Esophagus squamous epithelium (tissue), 5 donors: ENCODE measurements at regions not wholly inside any gene's neighbourhood (a gene's known extent, or its start where the extent isn't known, plus 50 kb on each side); places are given as distances from the start of the nearest gene placed in this dataset.

Experiments
- DNase-seq: peaks from one replicate; lab custom pipeline; 2025; lab: John Stamatoyannopoulos, UW
- H3K27ac ChIP-seq, 4 donors: fragments of 200-600 bp; sonication (generic); one replicate each; pipeline ENCODE4 v1.5.1; 2016 to 2019; ENCODE audit warnings: mild to moderate bottlenecking in 1 of 4
- H3K27me3 ChIP-seq, 4 donors: fragments of 200-600 bp; sonication (generic); 1 replicate in 3 of 4; 2 replicates in 1 of 4; pipeline versions ENCODE4 v1.5.1 to v1.6.0; 2017 to 2021; ENCODE audit warnings: antibody characterized with exemption in 1 of 4
- H3K36me3 ChIP-seq, 3 donors: fragments of 200-600 bp; sonication (generic); one replicate each; pipeline ENCODE4 v1.5.1; 2016 to 2019
- H3K4me1 ChIP-seq, 3 donors: fragments of 200-600 bp; sonication (generic); one replicate each; pipeline ENCODE4 v1.5.1; 2017 to 2019
- H3K4me3 ChIP-seq, 4 donors: fragments of 200-600 bp; sonication (generic); 1 replicate in 3 of 4; 2 replicates in 1 of 4; pipeline ENCODE4 v1.5.1; 2016 to 2019; ENCODE audit warnings: mild to moderate bottlenecking in 2 of 4, moderate library complexity in 1 of 4
- H3K9me3 ChIP-seq, 3 donors: fragments of 200-600 bp; sonication (generic); one replicate each; pipeline ENCODE4 v1.5.1; 2016 to 2019
- POLR2A ChIP-seq, 4 donors: fragments of 450-650 bp; IDR thresholded peaks; one replicate each; pipeline ENCODE4 v1.6.1; 2017; ENCODE audit warnings: antibody characterized with exemption in 4 of 4, mild to moderate bottlenecking in 4 of 4, moderate library complexity in 3 of 4
- WGBS, 2 donors: methylation state at CpG; one replicate each; pipeline ENCODE4 v1.1.5; 2018; 5-methylcytosine and 5-hydroxymethylcytosine counted together
- intact Hi-C: fragments of 100-400 bp; cut with DNase I; formaldehyde crosslinking; loops from one replicate; pipeline ENCODE4 v1.15.0; 2022
- TF ChIP-seq, protein P1 (sequence below), 6 experiments: fragments of 450-650 bp in 4 of 6; fragments of 200-600 bp in 2 of 6; sonication (generic) in 2 of 6; IDR thresholded peaks; one replicate each; pipeline ENCODE4 v1.5.1; 2016 to 2019; ENCODE audit warnings: antibody characterized with exemption in 6 of 6, mild to moderate bottlenecking in 4 of 6, moderate library complexity in 4 of 6
- donor health status: DM: yes; HTN: yes; CAD: no.

- TF ChIP-seq, protein P1, sequence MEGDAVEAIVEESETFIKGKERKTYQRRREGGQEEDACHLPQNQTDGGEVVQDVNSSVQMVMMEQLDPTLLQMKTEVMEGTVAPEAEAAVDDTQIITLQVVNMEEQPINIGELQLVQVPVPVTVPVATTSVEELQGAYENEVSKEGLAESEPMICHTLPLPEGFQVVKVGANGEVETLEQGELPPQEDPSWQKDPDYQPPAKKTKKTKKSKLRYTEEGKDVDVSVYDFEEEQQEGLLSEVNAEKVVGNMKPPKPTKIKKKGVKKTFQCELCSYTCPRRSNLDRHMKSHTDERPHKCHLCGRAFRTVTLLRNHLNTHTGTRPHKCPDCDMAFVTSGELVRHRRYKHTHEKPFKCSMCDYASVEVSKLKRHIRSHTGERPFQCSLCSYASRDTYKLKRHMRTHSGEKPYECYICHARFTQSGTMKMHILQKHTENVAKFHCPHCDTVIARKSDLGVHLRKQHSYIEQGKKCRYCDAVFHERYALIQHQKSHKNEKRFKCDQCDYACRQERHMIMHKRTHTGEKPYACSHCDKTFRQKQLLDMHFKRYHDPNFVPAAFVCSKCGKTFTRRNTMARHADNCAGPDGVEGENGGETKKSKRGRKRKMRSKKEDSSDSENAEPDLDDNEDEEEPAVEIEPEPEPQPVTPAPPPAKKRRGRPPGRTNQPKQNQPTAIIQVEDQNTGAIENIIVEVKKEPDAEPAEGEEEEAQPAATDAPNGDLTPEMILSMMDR (IDR thresholded peaks at IDR 0.05), result no peak
- no peak for TF ChIP-seq POLR2A (IDR thresholded peaks at IDR 0.05)
- no peak for DNase-seq
- no peak overlapping the region for H3K27ac ChIP-seq
- intact Hi-C loops, result no loop called here
- H3K36me3 ChIP-seq, result no peaks in the 10 kb centered on the region
- no peaks in the 10 kb centered on the region for H3K9me3 ChIP-seq
- 52% methylated on average over 5 of the region's 5 CpGs; no CpG with 5 or more reads in 1 of the 2 donors for WGBS, 2 donors
- no peaks in the 10 kb centered on the region for H3K4me1 ChIP-seq
- H3K27me3 ChIP-seq, result peaks cover 0 to 88% (median 5%) of the 10 kb centered on the region in 4 donors
- no peak overlapping the region for H3K4me3 ChIP-seq
Observed at GRCh38 chr1:37392051-37392450, 82.3 kb upstream of the ZC3H12A start.

DNA sequence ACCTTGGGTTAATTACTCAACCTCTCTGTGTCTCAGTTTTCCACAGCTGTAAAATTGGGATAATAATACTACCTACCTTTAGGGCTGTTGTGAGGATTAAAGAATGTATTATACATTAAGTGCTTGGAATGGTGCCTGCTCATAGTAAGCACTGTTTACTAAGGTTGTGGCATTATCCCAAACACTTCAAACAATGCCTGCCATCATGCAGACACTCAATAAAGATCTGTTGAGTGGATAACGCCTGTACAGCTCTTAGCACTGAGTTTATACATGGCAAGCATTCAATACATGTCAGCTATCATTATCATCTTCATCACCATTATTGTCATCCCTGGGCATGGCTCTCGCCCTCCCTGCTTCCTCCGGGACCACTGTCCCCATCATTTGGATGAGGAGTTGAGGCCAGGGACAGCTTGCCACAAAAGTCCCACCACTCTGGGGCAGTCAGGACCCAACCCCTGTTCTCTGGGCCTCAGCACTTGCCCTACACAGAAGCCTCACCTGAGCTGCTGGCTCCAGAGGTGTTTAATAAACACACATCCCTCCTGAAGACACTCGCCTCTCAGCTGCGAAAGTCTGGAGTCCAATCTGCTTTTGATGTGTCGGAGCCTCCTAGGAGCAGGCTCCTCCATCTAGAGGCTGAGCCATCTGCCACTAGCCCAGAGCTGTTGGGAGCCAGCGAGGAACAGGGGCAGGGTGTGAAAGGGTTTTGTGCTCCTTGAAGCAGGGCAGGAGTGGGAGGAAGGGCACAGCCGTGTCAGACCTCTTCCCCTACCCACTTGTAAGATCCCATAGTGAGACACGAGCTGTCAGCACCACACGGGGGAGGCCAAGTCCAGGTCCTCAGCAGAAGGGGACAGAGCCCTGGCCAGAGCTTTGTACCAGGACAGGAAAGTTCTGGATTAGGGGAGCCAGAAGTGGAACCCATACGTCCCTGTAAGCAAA lies 80.9 kb upstream of the ZC3H12A start:
- Histone ChIP-seq H3K36me3 (no peaks in the 10 kb centered on the region), H3K9me3 (no peaks in the 10 kb centered on the region), H3K27ac (no peak overlapping the region), H3K4me3 (no peak overlapping the region), H3K27me3 (peaks cover 0 to 88% (median 5%) of the 10 kb centered on the region in 4 donors), H3K4me1 (no peaks in the 10 kb centered on the region)
- TF ChIP-seq, protein P1 (IDR thresholded peaks at IDR 0.05), result no peak
- no peak for TF ChIP-seq POLR2A (IDR thresholded peaks at IDR 0.05)
- DNase-seq, result no peak
- intact Hi-C loops, result no loop called here
- 34 to 60% methylated on average over 7 of the region's 11 CpGs for WGBS, 2 donors

- intact Hi-C loops, result no loop called here
- Histone ChIP-seq H3K4me1 (no peaks in the 10 kb centered on the region), H3K4me3 (no peak overlapping the region), H3K27ac (no peak overlapping the region), H3K36me3 (no peaks in the 10 kb centered on the region), H3K27me3 (peaks cover 0 to 85% (median 5%) of the 10 kb centered on the region in 4 donors), H3K9me3 (no peaks in the 10 kb centered on the region)
- TF ChIP-seq, protein P1 (IDR thresholded peaks at IDR 0.05), result no peak
- no peak for TF ChIP-seq POLR2A (IDR thresholded peaks at IDR 0.05)
- 27 to 43% methylated on average over 6 to 7 of the region's 10 CpGs for WGBS, 2 donors
- no peak for DNase-seq
Observed at GRCh38 chr1:37394574-37395464, 79.6 kb upstream of the ZC3H12A start.

DNA sequence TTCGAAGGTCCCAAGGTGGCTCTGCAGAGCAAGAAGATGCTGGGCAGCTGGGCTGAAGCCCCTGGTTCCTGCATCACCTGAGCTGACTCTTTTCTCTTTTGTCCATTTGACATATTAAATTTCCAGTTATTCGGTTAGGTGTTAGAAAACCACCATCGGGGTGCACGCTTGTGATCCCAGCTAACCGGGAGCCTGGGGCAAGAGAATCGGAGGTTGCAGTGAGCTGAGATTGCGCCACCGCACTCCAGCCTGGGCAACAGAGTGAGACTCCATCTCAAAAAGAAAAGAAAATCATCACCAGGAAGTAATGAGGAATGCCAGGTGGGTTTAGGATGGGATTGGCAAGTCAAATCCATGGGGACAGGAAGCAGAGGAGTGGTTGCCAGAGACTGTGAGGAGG lies 76.3 kb upstream of the ZC3H12A start:
- WGBS, 2 donors, result 83 to 88% methylated on average over 7 to 8 of the region's 8 CpGs
- TF ChIP-seq, protein P1 (IDR thresholded peaks at IDR 0.05), result no peak
- TF ChIP-seq POLR2A (IDR thresholded peaks at IDR 0.05), result no peak
- intact Hi-C loops, result no loop called here

More for the DNA sequence above, 76.3 kb upstream of the ZC3H12A start:
- H3K27me3 ChIP-seq, result peaks cover 0 to 74% (median 5%) of the 10 kb centered on the region in 4 donors
- DNase-seq, result no peak
- no peak overlapping the region for H3K4me3 ChIP-seq
- H3K4me1 ChIP-seq, result no peaks in the 10 kb centered on the region
- no peaks in the 10 kb centered on the region for H3K36me3 ChIP-seq
- no peak overlapping the region for H3K27ac ChIP-seq
- no peaks in the 10 kb centered on the region for H3K9me3 ChIP-seq
